T-helper 1 cell treated with Interleukin-12 subunit alpha and Interleukin-12 subunit beta and Interleukin-4 antibody, amounts not matched to agents 30 μg/mL and 1 μg/mL, for 36 hours (primary cell): ENCODE measurements at regions not wholly inside any gene's neighbourhood (a gene's known extent, or its start where the extent isn't known, plus 50 kb on each side); places are given as distances from the start of the nearest gene placed in this dataset.
A peak's percentile ranks its signal among the peaks of the same experiment; 100 is the strongest.

Source experiments
- H3K27ac Mint-ChIP-seq: one replicate; pipeline ENCODE4 v1.8.0; 2021; ENCODE audit warnings: mild to moderate bottlenecking, mixed read lengths
- H3K27me3 Mint-ChIP-seq: one replicate; pipeline ENCODE4 v1.8.0; 2021; ENCODE audit warnings: low read depth, mixed read lengths
- H3K36me3 Mint-ChIP-seq: one replicate; pipeline ENCODE4 v1.8.0; 2021; ENCODE audit warnings: low read depth, mixed read lengths
- H3K4me1 Mint-ChIP-seq: one replicate; pipeline ENCODE4 v1.8.0; 2021; ENCODE audit warnings: low read depth, mixed read lengths
- H3K4me3 Mint-ChIP-seq: one replicate; pipeline ENCODE4 v1.8.0; 2021; ENCODE audit warnings: mild to moderate bottlenecking, moderate library complexity, mixed read lengths
- H3K9me3 Mint-ChIP-seq: one replicate; pipeline ENCODE4 v1.8.0; 2021; ENCODE audit warnings: mixed read lengths

- peaks cover 29% of the 10 kb centered on the region for H3K36me3 Mint-ChIP-seq
- no peak overlapping the region for H3K4me3 Mint-ChIP-seq
- no peaks in the 10 kb centered on the region for H3K9me3 Mint-ChIP-seq
- no peak overlapping the region for H3K27ac Mint-ChIP-seq
- H3K4me1 Mint-ChIP-seq = peaks cover 45% of the 10 kb centered on the region
- H3K27me3 Mint-ChIP-seq = no peaks in the 10 kb centered on the region
These were observed 275.4 kb downstream of the SEC14L1 start for GRCh38 chr17:77416105-77416713.

GRCh38 chr17:77417575-77417974, 276.8 kb downstream of the SEC14L1 start:
- H3K36me3 Mint-ChIP-seq = peaks cover 27% of the 10 kb centered on the region
- H3K9me3 Mint-ChIP-seq = no peaks in the 10 kb centered on the region
- H3K27ac Mint-ChIP-seq = no peak overlapping the region
- no peaks in the 10 kb centered on the region for H3K27me3 Mint-ChIP-seq
- H3K4me3 Mint-ChIP-seq = no peak overlapping the region
- peaks cover 46% of the 10 kb centered on the region for H3K4me1 Mint-ChIP-seq

GRCh38 chr17:77418609-77419008, 277.8 kb downstream of the SEC14L1 start:
- no peak overlapping the region for H3K27ac Mint-ChIP-seq
- no peak overlapping the region for H3K4me3 Mint-ChIP-seq
- no peaks in the 10 kb centered on the region for H3K27me3 Mint-ChIP-seq
- H3K4me1 Mint-ChIP-seq = peaks cover 39% of the 10 kb centered on the region
- H3K9me3 Mint-ChIP-seq = no peaks in the 10 kb centered on the region
- H3K36me3 Mint-ChIP-seq = peaks cover 21% of the 10 kb centered on the region

GRCh38 chr17:77419095-77419494, 278.3 kb downstream of the SEC14L1 start:
- H3K27ac Mint-ChIP-seq = no peak overlapping the region
- H3K9me3 Mint-ChIP-seq = no peaks in the 10 kb centered on the region
- no peak overlapping the region for H3K4me3 Mint-ChIP-seq
- peaks cover 41% of the 10 kb centered on the region for H3K4me1 Mint-ChIP-seq
- H3K27me3 Mint-ChIP-seq = no peaks in the 10 kb centered on the region
- peaks cover 21% of the 10 kb centered on the region for H3K36me3 Mint-ChIP-seq

DNA sequence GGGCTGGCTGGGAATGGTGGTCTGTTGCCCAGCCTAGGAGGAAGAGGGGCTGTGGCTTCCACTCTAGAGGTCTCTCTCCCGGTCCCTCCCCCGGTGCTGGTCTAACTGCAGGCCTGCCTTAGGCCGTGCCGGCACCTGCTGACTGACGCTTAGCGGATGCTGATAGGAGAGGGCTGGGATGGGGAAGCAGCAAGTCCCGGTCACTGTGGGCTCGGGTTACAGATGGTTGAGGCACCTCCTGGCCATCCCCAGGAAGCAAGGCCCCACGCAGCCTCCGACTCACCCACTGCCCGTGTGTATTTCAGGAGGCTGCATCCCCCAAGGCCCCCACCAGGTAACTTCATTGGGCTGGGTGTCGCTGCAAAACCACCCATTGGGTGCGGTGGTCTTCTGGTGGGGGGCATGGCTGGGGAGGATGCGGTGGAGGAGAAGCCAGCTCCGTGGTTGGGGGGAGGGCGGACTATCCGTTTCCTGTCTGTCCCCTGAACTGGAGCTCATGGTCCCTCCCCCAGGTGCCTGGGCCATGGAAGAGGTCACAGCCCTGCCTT, 278.9 kb downstream of the SEC14L1 start:
- peak overlapping the region; percentile 14 for H3K4me3 Mint-ChIP-seq
- peaks cover 44% of the 10 kb centered on the region for H3K4me1 Mint-ChIP-seq
- no peaks in the 10 kb centered on the region for H3K27me3 Mint-ChIP-seq
- H3K36me3 Mint-ChIP-seq = peaks cover 20% of the 10 kb centered on the region
- H3K9me3 Mint-ChIP-seq = no peaks in the 10 kb centered on the region
- peak overlapping the region; percentile 20 for H3K27ac Mint-ChIP-seq

- peak overlapping the region; percentile 71 for H3K27ac Mint-ChIP-seq
- H3K4me1 Mint-ChIP-seq = peaks cover 43% of the 10 kb centered on the region
- peaks cover 18% of the 10 kb centered on the region for H3K36me3 Mint-ChIP-seq
- H3K9me3 Mint-ChIP-seq = no peaks in the 10 kb centered on the region
- no peaks in the 10 kb centered on the region for H3K27me3 Mint-ChIP-seq
- peak overlapping the region; percentile 75 for H3K4me3 Mint-ChIP-seq
These were observed 279.5 kb downstream of the SEC14L1 start for GRCh38 chr17:77420095-77420803.

DNA sequence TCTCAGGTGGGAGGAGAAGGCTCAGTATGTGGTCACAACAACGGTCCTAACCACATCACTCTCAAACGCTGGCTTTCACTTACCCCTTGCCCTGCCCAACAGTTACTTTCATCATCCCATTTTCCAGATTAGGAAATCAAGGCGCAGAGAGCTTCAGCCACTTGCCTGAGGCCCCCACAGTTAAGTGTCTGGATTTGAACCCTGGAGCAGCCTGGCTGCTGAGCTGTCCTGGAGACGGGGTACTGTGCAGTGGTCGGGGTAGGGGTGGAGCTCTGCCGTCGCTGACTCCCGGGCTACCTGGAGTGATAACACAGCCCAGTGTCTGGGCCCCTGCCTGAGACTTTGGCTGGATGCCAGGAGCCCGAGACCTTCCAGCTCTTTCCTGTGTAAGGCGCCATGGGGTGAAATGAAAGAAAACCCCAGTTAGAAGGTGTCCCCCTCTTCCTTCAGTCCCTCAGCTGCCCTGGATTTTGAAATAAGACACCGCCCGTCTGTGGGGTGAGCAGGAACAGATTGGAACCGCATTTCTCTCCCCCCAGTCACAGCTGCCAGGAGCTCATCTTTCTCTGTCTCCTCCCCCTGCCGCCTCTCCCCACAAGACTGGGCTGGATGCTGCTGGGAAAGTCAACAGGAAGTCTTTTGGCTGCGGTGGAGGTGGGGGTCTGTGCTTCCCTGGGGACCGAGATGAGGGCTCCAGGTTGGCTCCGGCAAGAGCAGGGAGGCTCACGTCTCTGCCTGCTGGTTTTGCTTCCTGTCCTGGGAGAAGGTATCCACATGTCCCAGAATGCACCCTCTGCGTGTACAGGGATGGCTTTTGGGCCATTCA, 280.2 kb downstream of the SEC14L1 start:
- H3K9me3 Mint-ChIP-seq = no peaks in the 10 kb centered on the region
- peaks cover 44% of the 10 kb centered on the region for H3K4me1 Mint-ChIP-seq
- no peaks in the 10 kb centered on the region for H3K27me3 Mint-ChIP-seq
- peak overlapping the region; percentile 75 for H3K4me3 Mint-ChIP-seq
- peak overlapping the region; percentile 71 for H3K27ac Mint-ChIP-seq
- peaks cover 17% of the 10 kb centered on the region for H3K36me3 Mint-ChIP-seq

GRCh38 chr17:77421630-77421972, 280.8 kb downstream of the SEC14L1 start:
- peaks cover 15% of the 10 kb centered on the region for H3K36me3 Mint-ChIP-seq
- peak overlapping the region; percentile 36 for H3K27ac Mint-ChIP-seq
- no peaks in the 10 kb centered on the region for H3K27me3 Mint-ChIP-seq
- peaks cover 45% of the 10 kb centered on the region for H3K4me1 Mint-ChIP-seq
- H3K9me3 Mint-ChIP-seq = no peaks in the 10 kb centered on the region
- peak overlapping the region; percentile 75 for H3K4me3 Mint-ChIP-seq

DNA sequence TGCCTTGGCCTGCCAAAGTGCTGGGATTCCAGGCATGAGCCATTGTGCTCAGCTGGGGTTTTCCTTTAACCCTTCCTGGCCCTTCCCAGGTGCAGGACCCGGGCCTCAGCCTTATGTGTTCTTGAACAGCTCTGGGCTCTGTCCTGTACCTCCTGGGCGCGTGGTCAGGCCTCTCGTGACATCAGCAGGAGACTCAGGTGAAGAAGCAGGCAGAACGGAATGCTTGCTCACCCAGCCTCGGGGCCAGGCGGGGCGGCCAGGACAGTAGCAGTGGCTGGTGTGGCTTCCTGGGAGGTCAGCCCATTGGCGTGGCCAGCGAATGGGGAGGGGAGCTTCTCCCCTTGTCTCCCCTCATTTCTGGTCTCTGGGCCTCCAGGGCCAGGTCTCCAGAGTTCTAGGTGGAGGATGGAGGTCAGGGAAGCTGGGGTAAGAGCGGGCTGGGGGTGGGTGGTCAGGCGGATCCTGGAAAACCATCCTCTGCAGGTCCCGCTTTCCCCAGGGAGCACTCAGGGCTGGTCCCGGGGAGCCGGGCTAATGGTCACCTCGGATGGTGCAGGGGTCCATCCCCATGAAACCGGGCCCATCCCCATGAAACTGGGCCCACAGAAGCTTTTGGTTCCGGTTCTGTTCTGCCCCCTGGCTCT, 281.5 kb downstream of the SEC14L1 start:
- H3K27ac Mint-ChIP-seq = no peak overlapping the region
- H3K4me3 Mint-ChIP-seq = no peak overlapping the region
- no peaks in the 10 kb centered on the region for H3K9me3 Mint-ChIP-seq
- peaks cover 48% of the 10 kb centered on the region for H3K4me1 Mint-ChIP-seq
- no peaks in the 10 kb centered on the region for H3K27me3 Mint-ChIP-seq
- H3K36me3 Mint-ChIP-seq = peaks cover 16% of the 10 kb centered on the region

DNA sequence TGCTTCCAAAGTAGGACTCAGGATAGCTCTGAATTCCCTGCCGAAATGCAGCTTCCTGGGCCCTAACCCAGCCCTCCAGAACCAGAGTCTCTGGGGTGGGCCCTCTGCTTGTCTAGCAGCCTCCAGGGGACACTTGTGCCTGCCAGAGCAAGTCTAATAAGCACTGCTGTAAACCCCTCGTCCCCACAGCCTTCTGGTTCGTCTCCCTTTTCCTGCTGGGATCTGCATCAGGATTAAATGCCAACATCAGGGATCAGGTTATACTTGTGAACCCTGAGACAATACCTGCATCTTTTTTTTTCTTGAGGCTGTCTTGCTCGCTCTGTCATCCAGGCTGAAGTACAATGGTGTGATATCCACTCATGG, 282.0 kb downstream of the SEC14L1 start:
- Mint-ChIP-seq H3K36me3 (peaks cover 14% of the 10 kb centered on the region), H3K27me3 (no peaks in the 10 kb centered on the region), H3K4me1 (peaks cover 49% of the 10 kb centered on the region), H3K27ac (peak overlapping the region; percentile 42), H3K9me3 (no peaks in the 10 kb centered on the region), H3K4me3 (no peak overlapping the region)

GRCh38 chr17:77423589-77424451, 283.1 kb downstream of the SEC14L1 start:
- peak overlapping the region; percentile 45 for H3K27ac Mint-ChIP-seq
- H3K36me3 Mint-ChIP-seq = peaks cover 20% of the 10 kb centered on the region
- H3K4me1 Mint-ChIP-seq = peaks cover 56% of the 10 kb centered on the region
- no peaks in the 10 kb centered on the region for H3K27me3 Mint-ChIP-seq
- H3K4me3 Mint-ChIP-seq = no peak overlapping the region
- H3K9me3 Mint-ChIP-seq = no peaks in the 10 kb centered on the region

DNA sequence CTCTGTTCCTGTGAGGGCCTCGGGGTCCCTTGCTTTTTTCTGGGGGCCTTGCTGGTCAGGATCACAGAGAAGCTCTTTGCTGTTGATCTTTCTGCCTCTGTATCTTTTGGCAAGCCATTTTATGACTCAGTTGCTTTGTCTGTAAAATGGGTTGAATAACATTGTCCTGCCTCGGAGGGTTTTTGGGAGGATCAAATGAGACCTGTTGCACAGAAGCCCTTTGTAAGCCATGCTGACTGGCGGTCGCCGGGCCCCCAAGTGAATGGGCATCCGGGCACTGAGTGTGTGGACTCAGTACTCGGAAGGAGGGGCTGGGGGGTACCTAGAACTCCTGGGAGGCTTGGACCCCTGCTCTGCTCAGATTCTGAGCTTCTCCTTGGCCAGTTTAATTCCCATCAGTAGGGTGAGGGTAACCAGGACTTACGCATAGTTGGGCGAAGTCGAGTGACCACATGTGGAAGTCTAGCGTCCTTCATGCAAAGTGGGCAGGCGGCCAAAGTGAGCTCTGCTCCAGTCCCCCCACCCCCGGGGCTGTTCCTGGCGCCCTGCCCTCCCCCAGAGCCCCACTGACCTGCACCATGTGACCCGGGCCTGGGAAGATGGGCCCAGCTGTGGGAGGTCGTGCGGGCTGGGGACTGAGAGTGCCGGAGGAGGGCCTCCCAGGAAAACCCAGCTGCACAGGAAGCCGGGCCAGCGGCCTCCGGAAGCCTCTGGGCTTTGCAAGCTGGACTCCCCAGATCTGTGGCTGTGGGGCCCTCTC, 284.0 kb downstream of the SEC14L1 start:
- Mint-ChIP-seq H3K4me1 (peaks cover 59% of the 10 kb centered on the region), H3K36me3 (peaks cover 20% of the 10 kb centered on the region), H3K27ac (no peak overlapping the region), H3K27me3 (no peaks in the 10 kb centered on the region), H3K4me3 (no peak overlapping the region), H3K9me3 (no peaks in the 10 kb centered on the region)

GRCh38 chr17:77425348-77425747, 284.6 kb downstream of the SEC14L1 start:
- Mint-ChIP-seq H3K4me1 (peaks cover 57% of the 10 kb centered on the region), H3K4me3 (no peak overlapping the region), H3K27ac (no peak overlapping the region), H3K27me3 (no peaks in the 10 kb centered on the region), H3K9me3 (no peaks in the 10 kb centered on the region), H3K36me3 (peaks cover 20% of the 10 kb centered on the region)
